ENCODE measurements at regions not wholly inside any gene's neighbourhood (a gene's known extent, or its start where the extent isn't known, plus 50 kb on each side); places are given as distances from the start of the nearest gene placed in this dataset.

DNA sequence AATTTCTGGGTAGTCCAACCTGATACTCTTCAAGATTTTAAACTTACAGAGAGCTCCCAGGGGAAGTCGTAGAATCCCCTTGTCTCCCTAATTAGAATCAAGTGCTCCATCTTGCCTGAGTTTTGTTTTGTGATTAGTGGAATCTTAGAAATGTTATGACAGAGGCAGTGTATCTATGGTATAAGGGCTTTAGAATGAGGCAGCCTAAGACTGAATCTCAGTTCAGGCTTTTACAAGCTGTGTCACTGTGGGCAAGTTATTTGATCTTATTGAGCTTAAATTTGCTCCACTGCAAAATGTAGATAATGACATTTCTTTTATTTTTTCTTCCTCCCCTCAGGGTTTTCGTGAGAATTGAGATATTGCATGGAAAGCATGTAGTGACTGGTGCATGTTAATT, 215.5 kb downstream of the POSTN start:
- H3K27me3 ChIP-seq (replicated peaks; ENCODE audit: insufficient read depth) = no peaks in the 10 kb centered on the region
- no peak overlapping the region for H3K27ac ChIP-seq
- no peaks in the 10 kb centered on the region for H3K9me3 ChIP-seq
- no peak for ATAC-seq (ENCODE audit: insufficient number of reproducible peaks, low FRiP score, low read depth)
- no peak for DNase-seq (ENCODE audit: low spot score)
- H3K36me3 ChIP-seq = no peaks in the 10 kb centered on the region
- H3K4me1 ChIP-seq (ENCODE audit: control insufficient read depth in 1 of 2, low read depth in 2 of 2) = peaks cover 0 to 8% of the 10 kb centered on the region in 2 donors
- no peak for TF ChIP-seq CTCF (IDR thresholded peaks at IDR 0.05)
- H3K4me3 ChIP-seq = no peak overlapping the region

DNA sequence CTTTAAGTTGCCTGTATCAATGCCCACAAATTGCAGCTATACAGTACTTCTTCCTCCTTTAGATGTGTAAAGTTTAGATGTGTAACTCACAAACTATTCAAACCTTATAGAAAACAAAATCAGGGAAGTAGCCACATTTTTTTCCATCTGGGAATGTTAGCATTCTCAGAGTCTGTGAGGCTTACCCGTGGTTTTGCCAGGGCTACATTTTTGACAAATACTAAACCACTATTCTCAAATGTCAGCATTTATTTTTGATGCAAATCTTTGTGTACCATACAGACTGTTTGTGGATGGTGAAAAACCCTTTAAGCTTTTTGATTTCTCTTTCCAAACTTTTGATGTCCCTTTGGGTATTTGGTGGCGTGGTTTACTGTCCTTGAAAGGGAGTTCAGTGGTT, 216.4 kb downstream of the POSTN start:
- ATAC-seq (ENCODE audit: insufficient number of reproducible peaks, low FRiP score, low read depth) (no peak), DNase-seq (ENCODE audit: low spot score) (no peak)
- no peak for TF ChIP-seq CTCF (IDR thresholded peaks at IDR 0.05)
- H3K4me3 ChIP-seq = no peak overlapping the region
- no peaks in the 10 kb centered on the region for H3K9me3 ChIP-seq
- no peaks in the 10 kb centered on the region for H3K27me3 ChIP-seq (replicated peaks; ENCODE audit: insufficient read depth)
- no peak overlapping the region for H3K27ac ChIP-seq
- peaks cover 0 to 8% of the 10 kb centered on the region in 2 donors for H3K4me1 ChIP-seq (ENCODE audit: control insufficient read depth in 1 of 2, low read depth in 2 of 2)
- H3K36me3 ChIP-seq = no peaks in the 10 kb centered on the region

- no peak overlapping the region for H3K27ac ChIP-seq
- no peaks in the 10 kb centered on the region for H3K27me3 ChIP-seq (replicated peaks; ENCODE audit: insufficient read depth)
- DNase-seq (ENCODE audit: low spot score) (no peak), ATAC-seq (ENCODE audit: insufficient number of reproducible peaks, low FRiP score, low read depth) (no peak)
- H3K9me3 ChIP-seq = no peaks in the 10 kb centered on the region
- no peak for TF ChIP-seq CTCF (IDR thresholded peaks at IDR 0.05)
- no peaks in the 10 kb centered on the region for H3K36me3 ChIP-seq
- H3K4me3 ChIP-seq = no peak overlapping the region
- peaks cover 0 to 8% of the 10 kb centered on the region in 2 donors for H3K4me1 ChIP-seq (ENCODE audit: control insufficient read depth in 1 of 2, low read depth in 2 of 2)
Measured at GRCh38 chr13:37381502-37381901, 217.1 kb downstream of the POSTN start.

DNA sequence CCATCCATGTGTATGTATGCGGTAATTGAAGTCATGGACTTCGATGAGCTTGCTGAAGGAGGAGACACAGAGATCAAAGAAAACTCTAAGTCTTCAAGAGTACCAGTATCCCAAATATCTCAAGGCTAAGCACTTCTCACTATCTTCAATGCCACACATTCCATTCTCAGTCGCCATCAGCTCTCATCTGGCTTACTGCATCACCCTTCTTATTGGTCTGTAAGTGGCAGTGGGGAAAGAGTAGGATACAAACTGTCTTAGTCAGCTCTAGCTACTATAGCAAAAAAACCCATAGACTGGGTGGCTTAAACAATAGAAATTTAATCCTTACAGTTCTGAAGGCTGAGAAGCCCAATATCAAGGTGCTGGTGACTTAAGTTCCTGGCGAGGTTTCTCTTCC, 218.7 kb downstream of the POSTN start:
- no peak for TF ChIP-seq CTCF (IDR thresholded peaks at IDR 0.05)
- DNase-seq (ENCODE audit: low spot score) = no peak
- H3K9me3 ChIP-seq = no peaks in the 10 kb centered on the region
- H3K27ac ChIP-seq = no peak overlapping the region
- H3K27me3 ChIP-seq (replicated peaks; ENCODE audit: insufficient read depth) = no peaks in the 10 kb centered on the region
- H3K36me3 ChIP-seq = no peaks in the 10 kb centered on the region
- peaks cover 0 to 8% of the 10 kb centered on the region in 2 donors for H3K4me1 ChIP-seq (ENCODE audit: control insufficient read depth in 1 of 2, low read depth in 2 of 2)
- no peak for ATAC-seq (ENCODE audit: insufficient number of reproducible peaks, low FRiP score, low read depth)
- no peak overlapping the region for H3K4me3 ChIP-seq

DNA sequence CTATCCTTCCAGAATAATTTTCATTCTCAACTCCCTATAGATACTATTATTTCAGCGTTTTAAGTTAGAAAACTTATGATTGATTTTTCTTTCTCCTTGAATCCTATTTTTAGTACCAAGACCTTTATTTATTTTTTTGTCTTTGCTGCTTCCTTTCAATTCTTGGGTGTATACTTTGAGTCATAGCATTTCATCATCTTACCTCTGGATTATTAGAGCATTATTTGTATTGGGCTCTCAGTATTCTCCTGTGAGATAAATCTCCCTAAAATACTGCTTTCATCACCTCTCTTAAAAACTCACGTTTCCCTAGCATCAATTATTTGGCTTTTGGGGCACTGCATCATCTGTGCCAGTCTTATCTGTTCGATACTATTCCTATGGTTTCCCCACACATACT, 222.8 kb downstream of the POSTN start:
- TF ChIP-seq CTCF (IDR thresholded peaks at IDR 0.05) = no peak
- Histone ChIP-seq H3K27me3 (replicated peaks; ENCODE audit: insufficient read depth) (no peaks in the 10 kb centered on the region), H3K36me3 (no peaks in the 10 kb centered on the region), H3K4me3 (no peak overlapping the region), H3K4me1 (ENCODE audit: control insufficient read depth in 1 of 2, low read depth in 2 of 2) (no peaks in the 10 kb centered on the region), H3K27ac (no peak overlapping the region), H3K9me3 (no peaks in the 10 kb centered on the region)
- ATAC-seq (ENCODE audit: insufficient number of reproducible peaks, low FRiP score, low read depth) (no peak), DNase-seq (ENCODE audit: low spot score) (no peak)

Data from thoracic aorta (tissue), 2 donors.